Endothelial cell of umbilical vein (primary cell): ENCODE measurements at regions not wholly inside any gene's neighbourhood (a gene's known extent, or its start where the extent isn't known, plus 50 kb on each side); places are given as distances from the start of the nearest gene placed in this dataset.

Experiments used
- EZH2 ChIP-seq: IDR thresholded peaks from 2 replicates; pipeline ENCODE4 v1.6.1; 2012; ENCODE audit warnings: borderline replicate concordance, low read depth, mild to moderate bottlenecking, moderate library complexity, low read length, inconsistent platforms; ENCODE audit not compliant: severe bottlenecking
- FOS ChIP-seq: IDR thresholded peaks from 2 replicates; pipeline ENCODE4 v1.6.1; 2011; ENCODE audit warnings: mild to moderate bottlenecking, low read length, moderate library complexity, borderline replicate concordance; ENCODE audit not compliant: insufficient read depth
- GATA2 ChIP-seq: IDR thresholded peaks from 2 replicates; pipeline ENCODE4 v1.7.0; 2011; ENCODE audit warnings: low read depth, mild to moderate bottlenecking, moderate library complexity, mixed read lengths, low read length; ENCODE audit not compliant: insufficient read length, insufficient read depth
- JUN ChIP-seq: IDR thresholded peaks from 2 replicates; pipeline ENCODE4 v1.6.1; 2011; ENCODE audit warnings: borderline replicate concordance, low read depth; ENCODE audit not compliant: insufficient read length, insufficient read depth
- MYC ChIP-seq: IDR thresholded peaks from one replicate; pipeline ENCODE4 v1.6.1; 2011; ENCODE audit warnings: mild to moderate bottlenecking, low read depth, low read length
- POLR2A ChIP-seq: IDR thresholded peaks from 2 replicates; pipeline ENCODE4 v1.6.1; 2012; ENCODE audit warnings: low read depth, mild to moderate bottlenecking, control low read depth, low read length
- POLR2AphosphoS5 ChIP-seq: IDR thresholded peaks from 2 replicates; pipeline ENCODE4 v1.6.1; 2012; ENCODE audit warnings: low read depth, mild to moderate bottlenecking, control low read depth, low read length, moderate library complexity; ENCODE audit not compliant: insufficient read depth
- TF ChIP-seq, protein P1 (sequence below), 2 donors: IDR thresholded peaks; 1 replicate in 1 of 2; 2 replicates in 1 of 2; pipeline ENCODE4 v1.5.1; 2011; ENCODE audit warnings: low read length in 2 of 2, mild to moderate bottlenecking in 2 of 2, moderate library complexity in 2 of 2, control low read depth in 1 of 2, inconsistent platforms in 1 of 2, low read depth in 1 of 2; ENCODE audit not compliant: insufficient read depth in 1 of 2; ENCODE audit errors: extremely low read depth in 1 of 2
- TF ChIP-seq, protein P2 (sequence below): IDR thresholded peaks from 2 replicates; pipeline ENCODE4 v1.6.1; 2011; ENCODE audit not compliant: insufficient read depth, insufficient read length

DNA sequence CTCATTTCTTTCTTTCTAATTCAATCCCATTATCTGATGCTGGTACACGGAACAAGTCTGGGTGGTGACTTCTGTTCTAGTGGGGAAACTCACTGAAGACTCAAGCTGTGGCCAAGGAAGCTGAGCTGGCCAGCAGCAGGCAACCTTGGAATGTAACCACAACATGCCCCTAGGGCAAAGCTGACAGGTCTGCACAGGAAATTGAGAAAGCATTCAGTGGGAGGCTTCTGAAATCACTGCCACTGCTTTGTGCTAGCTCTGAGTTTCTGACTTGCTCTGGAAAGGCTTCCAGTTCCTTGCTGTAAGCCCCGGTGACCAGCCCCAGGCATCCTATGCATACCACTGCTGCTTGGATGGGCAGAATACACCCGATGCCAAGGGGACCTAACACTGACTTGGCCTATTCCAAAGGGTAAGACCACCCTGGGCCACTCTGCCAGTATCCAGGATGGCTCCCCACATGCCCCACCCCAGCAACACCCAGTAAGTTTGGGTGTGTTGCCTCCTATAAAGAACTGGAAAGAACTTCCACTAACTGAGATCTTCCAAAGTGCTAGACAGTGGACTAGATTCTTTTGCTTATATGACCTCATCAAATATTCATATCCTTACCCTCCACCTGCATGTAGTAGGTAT lies 84.5 kb upstream of the CDKN3 start:
- TF ChIP-seq, protein P1, sequence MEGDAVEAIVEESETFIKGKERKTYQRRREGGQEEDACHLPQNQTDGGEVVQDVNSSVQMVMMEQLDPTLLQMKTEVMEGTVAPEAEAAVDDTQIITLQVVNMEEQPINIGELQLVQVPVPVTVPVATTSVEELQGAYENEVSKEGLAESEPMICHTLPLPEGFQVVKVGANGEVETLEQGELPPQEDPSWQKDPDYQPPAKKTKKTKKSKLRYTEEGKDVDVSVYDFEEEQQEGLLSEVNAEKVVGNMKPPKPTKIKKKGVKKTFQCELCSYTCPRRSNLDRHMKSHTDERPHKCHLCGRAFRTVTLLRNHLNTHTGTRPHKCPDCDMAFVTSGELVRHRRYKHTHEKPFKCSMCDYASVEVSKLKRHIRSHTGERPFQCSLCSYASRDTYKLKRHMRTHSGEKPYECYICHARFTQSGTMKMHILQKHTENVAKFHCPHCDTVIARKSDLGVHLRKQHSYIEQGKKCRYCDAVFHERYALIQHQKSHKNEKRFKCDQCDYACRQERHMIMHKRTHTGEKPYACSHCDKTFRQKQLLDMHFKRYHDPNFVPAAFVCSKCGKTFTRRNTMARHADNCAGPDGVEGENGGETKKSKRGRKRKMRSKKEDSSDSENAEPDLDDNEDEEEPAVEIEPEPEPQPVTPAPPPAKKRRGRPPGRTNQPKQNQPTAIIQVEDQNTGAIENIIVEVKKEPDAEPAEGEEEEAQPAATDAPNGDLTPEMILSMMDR (IDR thresholded peaks at IDR 0.05; ENCODE audit: extremely low read depth in 1 of 2, insufficient read depth in 1 of 2, low read depth in 1 of 2, low read length in 2 of 2): no peak
- TF ChIP-seq POLR2A: no peak
- peak; percentile 75 for TF ChIP-seq POLR2AphosphoS5
- no peak for TF ChIP-seq EZH2
- peak; percentile 76 for TF ChIP-seq GATA2
- TF ChIP-seq MYC: no peak
- TF ChIP-seq, protein P2, sequence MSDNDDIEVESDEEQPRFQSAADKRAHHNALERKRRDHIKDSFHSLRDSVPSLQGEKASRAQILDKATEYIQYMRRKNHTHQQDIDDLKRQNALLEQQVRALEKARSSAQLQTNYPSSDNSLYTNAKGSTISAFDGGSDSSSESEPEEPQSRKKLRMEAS: no peak
- TF ChIP-seq FOS: peak; percentile 51
- TF ChIP-seq JUN: no peak
